Stomach (tissue), 8 donors: ENCODE measurements at regions not wholly inside any gene's neighbourhood (a gene's known extent, or its start where the extent isn't known, plus 50 kb on each side); places are given as distances from the start of the nearest gene placed in this dataset.

Source experiments
- DNase-seq, 2 donors: peaks; one replicate each; pipeline versions ENCODE4 v3.0.0 to v3.0.0-alpha.2; 2013 to 2019
- H3K27ac ChIP-seq, 5 donors: fragments of 200-600 bp in 4 of 5; sonication (generic) in 4 of 5; one replicate each; pipeline ENCODE4 v1.5.1; 2013 to 2019; ENCODE audit warnings: mild to moderate bottlenecking in 1 of 5, moderate library complexity in 1 of 5
- H3K27me3 ChIP-seq, 3 donors: fragments of 200-600 bp; sonication (generic); one replicate each; pipeline ENCODE4 v1.5.1; 2017 to 2019; ENCODE audit warnings: mixed run types in 1 of 3
- H3K36me3 ChIP-seq, 4 donors: fragments of 200-600 bp; sonication (generic); 1 replicate in 3 of 4; 2 replicates in 1 of 4; pipeline ENCODE4 v1.5.1; 2016 to 2019
- H3K4me1 ChIP-seq, 4 donors: fragments of 200-600 bp; sonication (generic); one replicate each; pipeline ENCODE4 v1.5.1; 2016 to 2019
- H3K4me3 ChIP-seq, 4 donors: fragments of 200-600 bp; sonication (generic) in 3 of 4; one replicate each; pipeline ENCODE4 v1.5.1; 2016 to 2019; ENCODE audit warnings: mild to moderate bottlenecking in 1 of 4
- H3K9me3 ChIP-seq, 4 donors: fragments of 200-600 bp; sonication (generic); one replicate each; pipeline ENCODE4 v1.5.1; 2016 to 2019
- EP300 ChIP-seq: sonication (generic); formaldehyde crosslinking; IDR thresholded peaks from one replicate; pipeline ENCODE4 v1.6.1; 2017; ENCODE audit warnings: antibody characterized with exemption
- POLR2A ChIP-seq, 4 donors: fragments of 450-650 bp; IDR thresholded peaks; one replicate each; pipeline ENCODE4 v1.6.1; 2016; ENCODE audit warnings: antibody characterized with exemption in 4 of 4, control low read depth in 2 of 4, mild to moderate bottlenecking in 1 of 4, moderate library complexity in 1 of 4
- POLR2AphosphoS5 ChIP-seq, 3 donors: sonication (generic); formaldehyde crosslinking; IDR thresholded peaks; one replicate each; pipeline ENCODE4 v1.6.1; 2016; ENCODE audit warnings: antibody characterized with exemption in 3 of 3
- WGBS, 5 donors: extraction: QIAGEN DNeasy Blood & Tissue Kit in 3 of 5; methylation state at CpG; one replicate each; pipeline versions ENCODE4 v1.1.5 to v1.1.7; 2013 to 2018; 5-methylcytosine and 5-hydroxymethylcytosine counted together
- intact Hi-C: fragments of 100-400 bp; cut with DNase I; formaldehyde crosslinking; loops from one replicate; pipeline ENCODE4 v1.15.1; 2023; ENCODE audit warnings: low total_unique reads
- TF ChIP-seq, protein P1 (sequence below), 7 experiments: fragments of 450-650 bp in 4 of 7; fragments of 200-600 bp in 3 of 7; sonication (generic) in 3 of 7; IDR thresholded peaks; one replicate each; pipeline ENCODE4 v1.5.1; 2016 to 2019; ENCODE audit warnings: antibody characterized with exemption in 7 of 7, control low read depth in 2 of 7, mild to moderate bottlenecking in 1 of 7
- donor health status: healthy with polysubstance abuse.
- donor health status: Bipolar disorder and iron deficiency.
- donor health status: healthy.

DNA sequence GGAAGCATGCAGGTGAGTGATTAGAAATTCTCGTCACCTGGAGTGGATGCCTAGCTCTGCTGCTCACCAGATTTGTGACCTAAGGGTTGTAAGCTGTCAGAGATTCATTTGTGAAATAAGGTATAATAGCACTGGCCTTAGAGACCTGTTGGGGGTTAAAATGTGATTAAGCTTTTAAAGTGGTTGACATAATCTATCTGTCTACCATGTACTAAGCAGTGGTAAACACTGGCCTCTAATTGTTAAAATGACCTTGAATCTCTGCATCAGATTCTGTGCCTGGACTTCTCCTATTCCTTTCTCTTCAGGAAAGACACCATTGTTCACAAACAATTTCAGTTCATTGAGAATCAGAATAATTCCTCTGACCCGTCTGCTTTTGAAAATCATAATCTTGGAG, 536.2 kb downstream of the CBLN4 start:
- no peaks in the 10 kb centered on the region for H3K36me3 ChIP-seq
- intact Hi-C loops, result no loop called here
- TF ChIP-seq POLR2A (IDR thresholded peaks at IDR 0.05), result no peak
- TF ChIP-seq, protein P1, sequence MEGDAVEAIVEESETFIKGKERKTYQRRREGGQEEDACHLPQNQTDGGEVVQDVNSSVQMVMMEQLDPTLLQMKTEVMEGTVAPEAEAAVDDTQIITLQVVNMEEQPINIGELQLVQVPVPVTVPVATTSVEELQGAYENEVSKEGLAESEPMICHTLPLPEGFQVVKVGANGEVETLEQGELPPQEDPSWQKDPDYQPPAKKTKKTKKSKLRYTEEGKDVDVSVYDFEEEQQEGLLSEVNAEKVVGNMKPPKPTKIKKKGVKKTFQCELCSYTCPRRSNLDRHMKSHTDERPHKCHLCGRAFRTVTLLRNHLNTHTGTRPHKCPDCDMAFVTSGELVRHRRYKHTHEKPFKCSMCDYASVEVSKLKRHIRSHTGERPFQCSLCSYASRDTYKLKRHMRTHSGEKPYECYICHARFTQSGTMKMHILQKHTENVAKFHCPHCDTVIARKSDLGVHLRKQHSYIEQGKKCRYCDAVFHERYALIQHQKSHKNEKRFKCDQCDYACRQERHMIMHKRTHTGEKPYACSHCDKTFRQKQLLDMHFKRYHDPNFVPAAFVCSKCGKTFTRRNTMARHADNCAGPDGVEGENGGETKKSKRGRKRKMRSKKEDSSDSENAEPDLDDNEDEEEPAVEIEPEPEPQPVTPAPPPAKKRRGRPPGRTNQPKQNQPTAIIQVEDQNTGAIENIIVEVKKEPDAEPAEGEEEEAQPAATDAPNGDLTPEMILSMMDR (IDR thresholded peaks at IDR 0.05), result no peak
- TF ChIP-seq EP300, result no peak
- TF ChIP-seq POLR2AphosphoS5 (IDR thresholded peaks at IDR 0.05), result no peak
- no peak overlapping the region for H3K4me3 ChIP-seq
- WGBS, 5 donors, result 51 to 64% (median 64%) methylated on average over 2 of the region's 2 CpGs
- no peaks in the 10 kb centered on the region for H3K27me3 ChIP-seq
- H3K4me1 ChIP-seq, result no peaks in the 10 kb centered on the region
- no peak for DNase-seq
- H3K27ac ChIP-seq, result no peak overlapping the region
- no peaks in the 10 kb centered on the region for H3K9me3 ChIP-seq

DNA sequence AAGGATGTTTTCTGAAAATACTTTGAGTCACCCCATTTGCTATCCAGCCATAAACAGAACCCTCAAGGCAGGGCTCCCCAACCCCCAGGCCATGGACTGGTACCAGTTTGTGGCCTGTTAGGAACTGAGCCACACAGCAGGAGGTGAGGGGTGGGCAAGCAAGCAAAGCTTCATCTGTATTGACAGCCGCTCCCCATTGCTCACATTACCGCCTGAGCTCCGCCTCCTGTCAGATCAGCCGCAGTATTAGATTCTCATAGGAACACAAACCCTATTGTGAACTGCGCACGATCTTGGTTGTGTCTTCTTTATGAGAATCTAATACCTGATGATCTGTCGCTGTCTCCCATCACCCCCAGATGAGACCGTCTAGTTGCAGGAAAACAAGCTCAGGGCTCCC, 543.8 kb downstream of the CBLN4 start:
- H3K27me3 ChIP-seq, result no peaks in the 10 kb centered on the region
- 95 to 97% (median 96%) methylated on average over 8 of the region's 8 CpGs for WGBS, 5 donors
- DNase-seq, result no peak
- no peak overlapping the region for H3K4me3 ChIP-seq
- H3K4me1 ChIP-seq, result no peaks in the 10 kb centered on the region
- no peaks in the 10 kb centered on the region for H3K36me3 ChIP-seq
- TF ChIP-seq POLR2A (IDR thresholded peaks at IDR 0.05), result no peak
- TF ChIP-seq, protein P1 (IDR thresholded peaks at IDR 0.05), result no peak
- no peak for TF ChIP-seq POLR2AphosphoS5 (IDR thresholded peaks at IDR 0.05)
- no peaks in the 10 kb centered on the region for H3K9me3 ChIP-seq
- intact Hi-C loops, result no loop called here
- H3K27ac ChIP-seq, result no peak overlapping the region

DNA sequence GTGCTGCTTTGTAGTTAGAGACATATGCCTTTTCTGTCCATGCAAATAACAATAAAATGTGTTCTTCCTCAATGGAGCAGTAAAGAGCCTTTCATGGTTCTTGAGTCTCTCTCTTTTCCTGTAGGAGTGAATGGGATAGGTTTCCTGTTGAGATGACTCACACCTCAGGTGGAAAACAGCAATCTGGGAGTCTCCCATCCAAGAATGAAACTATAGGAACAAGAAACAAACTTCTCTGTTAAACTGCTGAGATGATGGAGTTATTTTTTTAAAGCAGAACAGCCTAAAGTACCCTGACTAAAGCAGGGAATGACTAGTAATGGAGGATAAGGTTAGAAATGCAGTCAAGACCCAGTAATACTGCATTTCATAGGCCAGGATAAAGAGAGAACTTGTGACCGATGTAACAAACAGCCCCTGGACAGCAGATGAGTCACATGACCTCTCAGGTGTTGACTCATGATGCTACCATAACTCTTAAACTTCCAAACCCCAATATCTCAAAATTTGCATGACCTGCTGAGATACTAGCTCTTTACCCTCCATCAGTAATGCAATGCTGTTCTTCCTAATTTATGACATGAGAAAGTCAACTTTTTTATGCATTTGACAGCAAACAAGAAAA, 548.9 kb downstream of the CBLN4 start:
- intact Hi-C loops, result no loop called here
- Histone ChIP-seq H3K36me3 (no peaks in the 10 kb centered on the region), H3K9me3 (no peaks in the 10 kb centered on the region), H3K27me3 (no peaks in the 10 kb centered on the region), H3K4me3 (no peak overlapping the region), H3K27ac (no peak overlapping the region), H3K4me1 (no peaks in the 10 kb centered on the region)
- DNase-seq, result no peak
- TF ChIP-seq POLR2AphosphoS5 (IDR thresholded peaks at IDR 0.05) (no peak), POLR2A (IDR thresholded peaks at IDR 0.05) (no peak), EP300 (no peak)
- TF ChIP-seq, protein P1 (IDR thresholded peaks at IDR 0.05), result no peak
- 68 to 85% (median 76%) methylated on average over 1 of the region's 1 CpG for WGBS, 5 donors

DNA sequence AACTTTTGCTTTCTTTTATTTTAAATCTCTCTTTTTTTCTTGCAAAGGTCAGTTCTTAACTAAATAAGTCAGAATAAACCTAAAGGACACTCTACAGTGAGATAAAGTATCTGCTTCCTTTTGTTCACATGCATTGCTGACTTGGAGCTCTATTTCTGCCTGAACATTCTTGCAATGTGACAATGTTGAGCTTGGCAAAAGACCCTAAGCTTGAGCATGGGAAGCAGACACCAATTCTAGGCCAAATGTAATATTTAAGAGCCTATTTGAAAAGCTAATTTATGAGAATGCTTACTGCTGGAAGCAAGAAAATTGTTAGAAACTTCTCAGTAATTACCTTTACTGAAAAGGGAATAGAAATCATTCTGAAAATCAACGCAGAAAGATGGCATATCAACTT, 556.2 kb downstream of the CBLN4 start:
- Histone ChIP-seq H3K4me1 (no peaks in the 10 kb centered on the region), H3K9me3 (no peaks in the 10 kb centered on the region), H3K36me3 (no peaks in the 10 kb centered on the region), H3K4me3 (no peak overlapping the region), H3K27ac (no peak overlapping the region), H3K27me3 (no peaks in the 10 kb centered on the region)
- 31 to 71% (median 54%) methylated on average over 1 of the region's 1 CpG for WGBS, 5 donors
- no peak for TF ChIP-seq POLR2A (IDR thresholded peaks at IDR 0.05)
- no peak for TF ChIP-seq EP300
- no peak for TF ChIP-seq POLR2AphosphoS5 (IDR thresholded peaks at IDR 0.05)
- TF ChIP-seq, protein P1 (IDR thresholded peaks at IDR 0.05), result no peak
- DNase-seq, result no peak
- intact Hi-C loops, result no loop called here
